IMR-90 (cell line): ENCODE measurements at regions not wholly inside any gene's neighbourhood (a gene's known extent, or its start where the extent isn't known, plus 50 kb on each side); places are given as distances from the start of the nearest gene placed in this dataset.

Experiments
- ATAC-seq: fragments of 200-7000 bp; cut with Tn5 transposase; 2 replicates; pipeline ENCODE4 v1.9.1; 2020; ENCODE audit warnings: low read depth, mild to moderate bottlenecking, moderate library complexity
- BruUV-seq: library from RNA; stranded (reverse); fragments of 400-500 nt; replicated peaks from 2 replicates; lab custom pipeline; 2021; lab: Mats Ljungman, UMichigan
- CTCF ChIA-PET: fragments of 300-600 bp; formaldehyde crosslinking; extraction: SDS; loops from one replicate; lab custom pipeline; 2021; ENCODE audit warnings: antibody characterized with exemption; lab: Yijun Ruan, JAX
- POLR2A ChIA-PET: fragments of 300-600 bp; sonication (Branson Sonifier 250); formaldehyde crosslinking; loops from one replicate; lab custom pipeline; 2022; ENCODE audit warnings: antibody characterized with exemption; ENCODE audit not compliant: unreplicated experiment; lab: Charles Lee
- DNase-seq: peaks from one replicate; pipeline ENCODE4 v3.0.0; 2013
- H2AFZ ChIP-seq: replicated peaks from 2 replicates; pipeline ENCODE3; 2013; ENCODE audit warnings: low read length, mild to moderate bottlenecking; ENCODE audit not compliant: poor library complexity
- H2AK5ac ChIP-seq: 2 replicates; pipeline ENCODE4 v1.6.1; 2013; ENCODE audit warnings: low read depth, low read length, inconsistent platforms
- H2AK9ac ChIP-seq: replicated peaks from 2 replicates; pipeline ENCODE3; 2013; ENCODE audit warnings: mild to moderate bottlenecking, low read depth, low read length, moderate library complexity; ENCODE audit not compliant: poor library complexity
- H2BK120ac ChIP-seq: 2 replicates; pipeline ENCODE4 v1.6.1; 2013; ENCODE audit warnings: low read depth, low read length, inconsistent platforms
- H2BK15ac ChIP-seq: 3 replicates; pipeline ENCODE4 v1.6.1; 2013; ENCODE audit warnings: low read depth, low read length, inconsistent platforms
- H2BK20ac ChIP-seq: 2 replicates; pipeline ENCODE4 v1.6.1; 2013; ENCODE audit warnings: low read depth, mild to moderate bottlenecking, inconsistent platforms, low read length, moderate library complexity
- H2BK5ac ChIP-seq: 2 replicates; pipeline ENCODE4 v1.6.1; 2013; ENCODE audit warnings: mild to moderate bottlenecking, low read depth, low read length, inconsistent platforms; ENCODE audit not compliant: poor library complexity, severe bottlenecking
- H3K14ac ChIP-seq: replicated peaks from 2 replicates; pipeline ENCODE4 v1.6.1; 2013; ENCODE audit warnings: low read depth, low read length, inconsistent platforms
- H3K18ac ChIP-seq: 2 replicates; pipeline ENCODE4 v1.6.1; 2013; ENCODE audit warnings: low read depth, low read length, control low read depth
- H3K23ac ChIP-seq: 2 replicates; pipeline ENCODE4 v1.6.1; 2013; ENCODE audit warnings: low read depth, low read length, inconsistent platforms
- H3K27ac ChIP-seq: 2 replicates; pipeline ENCODE4 v1.5.1; 2013; ENCODE audit warnings: mild to moderate bottlenecking, control low read depth, low read length; ENCODE audit not compliant: insufficient read depth
- H3K27me3 ChIP-seq: 2 replicates; pipeline ENCODE4 v1.6.1; 2013; ENCODE audit warnings: low read length; ENCODE audit not compliant: control insufficient read depth, insufficient read depth
- H3K36me3 ChIP-seq: 2 replicates; pipeline ENCODE4 v1.6.1; 2013; ENCODE audit warnings: low read length, mixed read lengths; ENCODE audit not compliant: control insufficient read depth, insufficient read depth
- H3K4ac ChIP-seq: 2 replicates; pipeline ENCODE4 v1.6.1; 2013; ENCODE audit warnings: low read depth, low read length, inconsistent platforms
- H3K4me1 ChIP-seq: 2 replicates; pipeline ENCODE4 v1.6.1; 2013; ENCODE audit warnings: low read length, mixed read lengths; ENCODE audit not compliant: control insufficient read depth, insufficient read depth
- H3K4me2 ChIP-seq: 2 replicates; pipeline ENCODE4 v1.6.1; 2013; ENCODE audit warnings: low read depth, mild to moderate bottlenecking, control low read depth, low read length, moderate library complexity
- H3K4me3 ChIP-seq: 2 replicates; pipeline ENCODE4 v1.5.1; 2013; ENCODE audit warnings: low read depth, mild to moderate bottlenecking, control low read depth, low read length, moderate library complexity; ENCODE audit not compliant: insufficient read depth
- H3K56ac ChIP-seq: 2 replicates; pipeline ENCODE4 v1.6.1; 2013; ENCODE audit warnings: low read length, inconsistent platforms; ENCODE audit not compliant: insufficient read depth; ENCODE audit errors: extremely low read depth
- H3K79me1 ChIP-seq, 2 experiments: 2 replicates each; pipeline ENCODE4 v1.6.1; 2013; ENCODE audit warnings: low read length in 2 of 2, inconsistent platforms in 1 of 2, low read depth in 1 of 2
- H3K9ac ChIP-seq: 2 replicates; pipeline ENCODE4 v1.6.1; 2013; ENCODE audit warnings: low read depth, low read length, control low read depth
- H3K9me1 ChIP-seq: 2 replicates; pipeline ENCODE4 v1.6.1; 2013; ENCODE audit warnings: low read length, inconsistent platforms; ENCODE audit not compliant: insufficient read depth
- H3K9me3 ChIP-seq: 2 replicates; pipeline ENCODE4 v1.6.1; 2013; ENCODE audit warnings: low read length; ENCODE audit not compliant: control insufficient read depth, insufficient read depth
- H4K20me1 ChIP-seq: 2 replicates; pipeline ENCODE4 v1.6.1; 2013; ENCODE audit warnings: low read length, inconsistent platforms; ENCODE audit not compliant: insufficient read depth
- H4K5ac ChIP-seq: 2 replicates; pipeline ENCODE4 v1.6.1; 2013; ENCODE audit warnings: mild to moderate bottlenecking, low read depth, low read length, control low read depth
- H4K8ac ChIP-seq, 2 experiments: 2 replicates each; pipeline ENCODE4 v1.6.1; 2013; ENCODE audit warnings: low read depth in 2 of 2, low read length in 2 of 2, control low read depth in 1 of 2, inconsistent platforms in 1 of 2
- H4K91ac ChIP-seq: 2 replicates; pipeline ENCODE4 v1.6.1; 2013; ENCODE audit warnings: low read depth, low read length, inconsistent platforms; ENCODE audit not compliant: insufficient read depth
- BHLHE40 ChIP-seq: fragments of 150-350 bp; IDR thresholded peaks from 2 replicates; pipeline ENCODE4 v1.6.1; 2016; ENCODE audit warnings: mild to moderate bottlenecking, low read depth, low read length
- CEBPB ChIP-seq: IDR thresholded peaks from 2 replicates; pipeline ENCODE4 v1.6.1; 2012; ENCODE audit warnings: low read depth, low read length, improper control_type of control experiment
- CHD1 ChIP-seq: IDR thresholded peaks from 2 replicates; pipeline ENCODE4 v1.6.1; 2012; ENCODE audit warnings: low read depth, low read length, improper control_type of control experiment
- FOS ChIP-seq: fragments of 150-350 bp; IDR thresholded peaks from 2 replicates; pipeline ENCODE4 v1.6.1; 2016; ENCODE audit warnings: low read depth, low read length
- MAFK ChIP-seq: IDR thresholded peaks from 2 replicates; pipeline ENCODE4 v1.6.1; 2012; ENCODE audit warnings: low read depth, low read length, improper control_type of control experiment
- MAZ ChIP-seq: IDR thresholded peaks from 2 replicates; pipeline ENCODE4 v1.6.1; 2012; ENCODE audit warnings: low read depth, mild to moderate bottlenecking, low read length, improper control_type of control experiment, moderate library complexity, borderline replicate concordance
- MXI1 ChIP-seq: IDR thresholded peaks from 2 replicates; pipeline ENCODE4 v1.6.1; 2012; ENCODE audit warnings: low read depth, mild to moderate bottlenecking, low read length, moderate library complexity, borderline replicate concordance
- NFE2L2 ChIP-seq: fragments of 150-350 bp; IDR thresholded peaks from 2 replicates; pipeline ENCODE4 v1.6.1; 2016; ENCODE audit warnings: low read depth, mild to moderate bottlenecking, low read length
- POLR2A ChIP-seq: IDR thresholded peaks from 2 replicates; pipeline ENCODE4 v1.6.1; 2012; ENCODE audit warnings: mild to moderate bottlenecking, low read depth, low read length
- RAD21 ChIP-seq: IDR thresholded peaks from 2 replicates; pipeline ENCODE4 v1.6.1; 2012; ENCODE audit warnings: low read length, improper control_type of control experiment
- RCOR1 ChIP-seq: IDR thresholded peaks from 2 replicates; pipeline ENCODE4 v1.6.1; 2012; ENCODE audit warnings: mild to moderate bottlenecking, low read length, improper control_type of control experiment; ENCODE audit not compliant: insufficient replicate concordance
- RFX5 ChIP-seq: IDR thresholded peaks from 2 replicates; pipeline ENCODE4 v1.8.0; 2012; ENCODE audit warnings: low read depth, mild to moderate bottlenecking, low read length, moderate library complexity
- SMC3 ChIP-seq: fragments of 150-350 bp; IDR thresholded peaks from 2 replicates; pipeline ENCODE4 v1.6.1; 2016; ENCODE audit warnings: low read depth, mild to moderate bottlenecking, antibody characterized with exemption, low read length, moderate library complexity
- WGBS, 2 experiments: methylation state at CpG; one replicate each; pipeline versions ENCODE4 v1.1.5 to v1.1.7; 2013; ENCODE audit warnings: missing lambda C conversion rate in 2 of 2; ENCODE audit not compliant: insufficient read length in 1 of 2; ENCODE audit errors: extremely low coverage in 2 of 2; 5-methylcytosine and 5-hydroxymethylcytosine counted together
- dilution Hi-C: fragments of 300-500 bp; cut with HindIII; formaldehyde crosslinking; loops from one replicate; pipeline ENCODE4 v1.14.3; 2018; ENCODE audit warnings: low sequenced_read_pairs; ENCODE audit not compliant: unreplicated experiment
- in situ Hi-C: fragments of 300-500 bp; cut with MboI; formaldehyde crosslinking; loops from 3 replicates; pipeline ENCODE4 v1.14.3; 2019; ENCODE audit warnings: low sequenced_read_pairs, inconsistent platforms, mixed read lengths
- intact Hi-C: fragments of 100-400 bp; cut with micrococcal nuclease; formaldehyde crosslinking; loops from 2 replicates; pipeline ENCODE4 v1.10.0; 2022
- TF ChIP-seq, protein P1 (sequence below): conservative IDR thresholded peaks from 2 replicates; pipeline ENCODE4 v1.5.1; 2012; ENCODE audit warnings: mild to moderate bottlenecking, low read depth, low read length, improper control_type of control experiment
- TF ChIP-seq, protein P2 (sequence below): fragments of 150-350 bp; IDR thresholded peaks from 2 replicates; pipeline ENCODE4 v1.6.1; 2016; ENCODE audit warnings: low read depth, mild to moderate bottlenecking, low read length, moderate library complexity, borderline replicate concordance
- TF ChIP-seq, protein P3 (sequence below): fragments of 150-350 bp; IDR thresholded peaks from 2 replicates; pipeline ENCODE4 v1.6.1; 2017; ENCODE audit warnings: mild to moderate bottlenecking, antibody characterized with exemption, low read length, low read depth

DNA sequence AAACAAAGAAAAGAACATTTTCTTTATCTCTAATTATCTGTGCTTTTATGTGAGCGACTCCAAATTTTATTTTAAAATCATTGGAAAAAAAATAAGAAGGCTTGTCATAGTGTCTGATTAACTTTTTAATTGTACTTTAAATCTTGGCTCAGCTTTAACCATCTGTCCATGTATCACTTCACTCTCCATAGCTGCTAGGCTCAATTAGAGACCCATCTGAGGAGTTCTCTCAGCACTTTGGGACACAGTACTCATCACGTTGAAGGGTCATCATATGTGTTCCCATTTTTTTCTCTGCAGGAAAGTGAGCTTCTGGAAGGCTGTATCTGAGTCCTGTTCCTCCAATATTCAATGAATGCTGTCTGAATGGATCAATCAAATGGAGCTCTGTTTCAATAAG lies 908.5 kb upstream of the ROBO1 start:
- H4K5ac ChIP-seq: no peak overlapping the region
- no peak overlapping the region for H2AK9ac ChIP-seq
- H3K36me3 ChIP-seq: no peaks in the 10 kb centered on the region
- H3K4me2 ChIP-seq: no peak overlapping the region
- H3K4ac ChIP-seq: no peak overlapping the region
- no peaks in the 10 kb centered on the region for H3K27me3 ChIP-seq
- H2BK20ac ChIP-seq: no peak overlapping the region
- H4K91ac ChIP-seq: no peak overlapping the region
- intact Hi-C loops (no loop called here), dilution Hi-C loops (no loop called here), in situ Hi-C loops (no loop called here)
- ChIA-PET POLR2A (no interaction called here), CTCF (no interaction called here)
- H3K23ac ChIP-seq: no peak overlapping the region
- H2AK5ac ChIP-seq: no peak overlapping the region
- H2BK120ac ChIP-seq: no peak overlapping the region
- no peak overlapping the region for H3K18ac ChIP-seq
- H3K14ac ChIP-seq: no peak overlapping the region
- BruUV-seq: no TSS peak
- H3K9ac ChIP-seq: no peak overlapping the region
- H3K4me3 ChIP-seq: no peak overlapping the region
- H3K56ac ChIP-seq: no peak overlapping the region
- DNase-seq: no peak
- no peak for ATAC-seq
- H3K79me1 ChIP-seq: no peaks in the 10 kb centered on the region
- no peak overlapping the region for H4K8ac ChIP-seq
- H3K9me3 ChIP-seq: peaks cover 4% of the 10 kb centered on the region
- H2AFZ ChIP-seq: no peak overlapping the region
- no CpG with 5 or more reads among the region's 2 CpGs for WGBS, 2 experiments
- no peaks in the 10 kb centered on the region for H3K9me1 ChIP-seq
- no peak overlapping the region for H2BK5ac ChIP-seq
- H3K4me1 ChIP-seq: no peaks in the 10 kb centered on the region
- no peak overlapping the region for H2BK15ac ChIP-seq
- H4K20me1 ChIP-seq: no peaks in the 10 kb centered on the region
- no peak overlapping the region for H3K27ac ChIP-seq
- TF ChIP-seq, protein P1, sequence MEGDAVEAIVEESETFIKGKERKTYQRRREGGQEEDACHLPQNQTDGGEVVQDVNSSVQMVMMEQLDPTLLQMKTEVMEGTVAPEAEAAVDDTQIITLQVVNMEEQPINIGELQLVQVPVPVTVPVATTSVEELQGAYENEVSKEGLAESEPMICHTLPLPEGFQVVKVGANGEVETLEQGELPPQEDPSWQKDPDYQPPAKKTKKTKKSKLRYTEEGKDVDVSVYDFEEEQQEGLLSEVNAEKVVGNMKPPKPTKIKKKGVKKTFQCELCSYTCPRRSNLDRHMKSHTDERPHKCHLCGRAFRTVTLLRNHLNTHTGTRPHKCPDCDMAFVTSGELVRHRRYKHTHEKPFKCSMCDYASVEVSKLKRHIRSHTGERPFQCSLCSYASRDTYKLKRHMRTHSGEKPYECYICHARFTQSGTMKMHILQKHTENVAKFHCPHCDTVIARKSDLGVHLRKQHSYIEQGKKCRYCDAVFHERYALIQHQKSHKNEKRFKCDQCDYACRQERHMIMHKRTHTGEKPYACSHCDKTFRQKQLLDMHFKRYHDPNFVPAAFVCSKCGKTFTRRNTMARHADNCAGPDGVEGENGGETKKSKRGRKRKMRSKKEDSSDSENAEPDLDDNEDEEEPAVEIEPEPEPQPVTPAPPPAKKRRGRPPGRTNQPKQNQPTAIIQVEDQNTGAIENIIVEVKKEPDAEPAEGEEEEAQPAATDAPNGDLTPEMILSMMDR: no peak
- TF ChIP-seq RFX5: no peak
- no peak for TF ChIP-seq SMC3
- no peak for TF ChIP-seq POLR2A
- TF ChIP-seq MAFK: no peak
- no peak for TF ChIP-seq RCOR1
- no peak for TF ChIP-seq CEBPB
- no peak for TF ChIP-seq MXI1
- no peak for TF ChIP-seq FOS
- no peak for TF ChIP-seq CHD1
- no peak for TF ChIP-seq BHLHE40
- TF ChIP-seq NFE2L2: no peak
- TF ChIP-seq MAZ: no peak
- TF ChIP-seq RAD21: no peak
- TF ChIP-seq, protein P2, sequence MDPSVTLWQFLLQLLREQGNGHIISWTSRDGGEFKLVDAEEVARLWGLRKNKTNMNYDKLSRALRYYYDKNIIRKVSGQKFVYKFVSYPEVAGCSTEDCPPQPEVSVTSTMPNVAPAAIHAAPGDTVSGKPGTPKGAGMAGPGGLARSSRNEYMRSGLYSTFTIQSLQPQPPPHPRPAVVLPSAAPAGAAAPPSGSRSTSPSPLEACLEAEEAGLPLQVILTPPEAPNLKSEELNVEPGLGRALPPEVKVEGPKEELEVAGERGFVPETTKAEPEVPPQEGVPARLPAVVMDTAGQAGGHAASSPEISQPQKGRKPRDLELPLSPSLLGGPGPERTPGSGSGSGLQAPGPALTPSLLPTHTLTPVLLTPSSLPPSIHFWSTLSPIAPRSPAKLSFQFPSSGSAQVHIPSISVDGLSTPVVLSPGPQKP: no peak
- TF ChIP-seq, protein P3, sequence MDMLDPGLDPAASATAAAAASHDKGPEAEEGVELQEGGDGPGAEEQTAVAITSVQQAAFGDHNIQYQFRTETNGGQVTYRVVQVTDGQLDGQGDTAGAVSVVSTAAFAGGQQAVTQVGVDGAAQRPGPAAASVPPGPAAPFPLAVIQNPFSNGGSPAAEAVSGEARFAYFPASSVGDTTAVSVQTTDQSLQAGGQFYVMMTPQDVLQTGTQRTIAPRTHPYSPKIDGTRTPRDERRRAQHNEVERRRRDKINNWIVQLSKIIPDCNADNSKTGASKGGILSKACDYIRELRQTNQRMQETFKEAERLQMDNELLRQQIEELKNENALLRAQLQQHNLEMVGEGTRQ: no peak
